Activated naive CD8-positive, alpha-beta T cell treated with anti-CD3 and anti-CD28 coated beads, Interleukin-2, amount 50 U/mL, for 24 hours (primary cell): ENCODE measurements at regions not wholly inside any gene's neighbourhood (a gene's known extent, or its start where the extent isn't known, plus 50 kb on each side); places are given as distances from the start of the nearest gene placed in this dataset.
"Not testable (repeated sequence)": the region's sequence is repeated elsewhere in the genome, so short reads cannot be mapped to it uniquely, and the experiment has no call there.

Source experiments
- ATAC-seq: fragments of 150-1000 bp; cut with Tn5 transposase; one replicate; pipeline ENCODE4 v1.10.0; 2021
- DNase-seq: peaks from one replicate; pipeline ENCODE4 v3.0.0; 2021
- H3K27ac Mint-ChIP-seq: one replicate; pipeline ENCODE4 v1.8.0; 2021; ENCODE audit warnings: mild to moderate bottlenecking, mixed read lengths
- H3K27me3 Mint-ChIP-seq: one replicate; pipeline ENCODE4 v1.8.0; 2021; ENCODE audit warnings: mixed read lengths
- H3K36me3 Mint-ChIP-seq: one replicate; pipeline ENCODE4 v1.8.0; 2021; ENCODE audit warnings: low read depth, mixed read lengths
- H3K4me1 Mint-ChIP-seq: one replicate; pipeline ENCODE4 v1.8.0; 2021; ENCODE audit warnings: mixed read lengths
- H3K4me3 Mint-ChIP-seq: one replicate; pipeline ENCODE4 v1.8.0; 2021; ENCODE audit warnings: mild to moderate bottlenecking, moderate library complexity, mixed read lengths
- H3K9me3 Mint-ChIP-seq: one replicate; pipeline ENCODE4 v1.8.0; 2021; ENCODE audit warnings: mixed read lengths

GRCh38 chr11:110850846-110851245 is 138.6 kb upstream of the ARHGAP20 start:
- no peaks in the 10 kb centered on the region for H3K9me3 Mint-ChIP-seq

GRCh38 chr11:110843053-110843452 is 130.8 kb upstream of the ARHGAP20 start:
- H3K27ac Mint-ChIP-seq, DNase-seq, ATAC-seq, H3K4me3 Mint-ChIP-seq, H3K36me3 Mint-ChIP-seq, H3K27me3 Mint-ChIP-seq, H3K4me1 Mint-ChIP-seq: not testable (repeated sequence)
- peaks cover 15% of the 10 kb centered on the region for H3K9me3 Mint-ChIP-seq

More at GRCh38 chr11:110850846-110851245, 138.6 kb upstream of the ARHGAP20 start:
- H3K4me3 Mint-ChIP-seq: no peak overlapping the region
- ATAC-seq: no peak
- H3K4me1 Mint-ChIP-seq: no peaks in the 10 kb centered on the region
- H3K27ac Mint-ChIP-seq: no peak overlapping the region
- H3K36me3 Mint-ChIP-seq: no peaks in the 10 kb centered on the region
- DNase-seq: no peak
- H3K27me3 Mint-ChIP-seq: no peaks in the 10 kb centered on the region

- peaks cover 20% of the 10 kb centered on the region for H3K9me3 Mint-ChIP-seq
- H3K4me3 Mint-ChIP-seq: no peak overlapping the region
- no peak for DNase-seq
- H3K4me1 Mint-ChIP-seq: peaks cover 8% of the 10 kb centered on the region
- H3K36me3 Mint-ChIP-seq: peaks cover 4% of the 10 kb centered on the region
- no peak for ATAC-seq
- H3K27ac Mint-ChIP-seq: no peak overlapping the region
- peaks cover 7% of the 10 kb centered on the region for H3K27me3 Mint-ChIP-seq
These were observed 126.6 kb upstream of the ARHGAP20 start for GRCh38 chr11:110838808-110839207.

GRCh38 chr11:110837603-110838002 is 125.4 kb upstream of the ARHGAP20 start:
- ATAC-seq (no peak), DNase-seq (no peak)
- H3K36me3 Mint-ChIP-seq: peaks cover 4% of the 10 kb centered on the region
- no peak overlapping the region for H3K4me3 Mint-ChIP-seq
- peaks cover 7% of the 10 kb centered on the region for H3K27me3 Mint-ChIP-seq
- H3K27ac Mint-ChIP-seq: no peak overlapping the region
- H3K9me3 Mint-ChIP-seq: peaks cover 18% of the 10 kb centered on the region
- peaks cover 19% of the 10 kb centered on the region for H3K4me1 Mint-ChIP-seq

- Mint-ChIP-seq H3K4me3 (no peak overlapping the region), H3K27me3 (peaks cover 9% of the 10 kb centered on the region), H3K27ac (no peak overlapping the region), H3K36me3 (peaks cover 4% of the 10 kb centered on the region), H3K4me1 (peaks cover 30% of the 10 kb centered on the region), H3K9me3 (peaks cover 14% of the 10 kb centered on the region)
- no peak for ATAC-seq
- DNase-seq: no peak
These were observed 122.9 kb upstream of the ARHGAP20 start for GRCh38 chr11:110835106-110835505.

GRCh38 chr11:110833033-110833484 is 120.8 kb upstream of the ARHGAP20 start:
- no peaks in the 10 kb centered on the region for H3K36me3 Mint-ChIP-seq
- DNase-seq (no peak), ATAC-seq (peak; percentile 87)
- H3K4me1 Mint-ChIP-seq: peaks cover 30% of the 10 kb centered on the region
- no peak overlapping the region for H3K4me3 Mint-ChIP-seq
- H3K27me3 Mint-ChIP-seq: peaks cover 5% of the 10 kb centered on the region
- peaks cover 9% of the 10 kb centered on the region for H3K9me3 Mint-ChIP-seq
- H3K27ac Mint-ChIP-seq: peak overlapping the region; percentile 89

GRCh38 chr11:110832539-110832938 is 120.3 kb upstream of the ARHGAP20 start:
- H3K36me3 Mint-ChIP-seq: no peaks in the 10 kb centered on the region
- DNase-seq (no peak), ATAC-seq (peak; percentile 27)
- H3K27me3 Mint-ChIP-seq: peaks cover 5% of the 10 kb centered on the region
- H3K4me3 Mint-ChIP-seq: peak overlapping the region; percentile 5
- peak overlapping the region; percentile 89 for H3K27ac Mint-ChIP-seq
- H3K4me1 Mint-ChIP-seq: peaks cover 30% of the 10 kb centered on the region
- peaks cover 9% of the 10 kb centered on the region for H3K9me3 Mint-ChIP-seq

GRCh38 chr11:110832080-110832479 is 119.8 kb upstream of the ARHGAP20 start:
- DNase-seq: no peak
- peaks cover 30% of the 10 kb centered on the region for H3K4me1 Mint-ChIP-seq
- peak overlapping the region; percentile 89 for H3K27ac Mint-ChIP-seq
- H3K36me3 Mint-ChIP-seq: no peaks in the 10 kb centered on the region
- peaks cover 5% of the 10 kb centered on the region for H3K27me3 Mint-ChIP-seq
- no peak for ATAC-seq
- H3K9me3 Mint-ChIP-seq: peaks cover 9% of the 10 kb centered on the region
- no peak overlapping the region for H3K4me3 Mint-ChIP-seq

- Mint-ChIP-seq H3K27me3 (peaks cover 5% of the 10 kb centered on the region), H3K4me1 (peaks cover 25% of the 10 kb centered on the region), H3K4me3 (no peak overlapping the region), H3K9me3 (peaks cover 9% of the 10 kb centered on the region), H3K36me3 (no peaks in the 10 kb centered on the region), H3K27ac (no peak overlapping the region)
- no peak for ATAC-seq
- no peak for DNase-seq
These were observed 118.5 kb upstream of the ARHGAP20 start for GRCh38 chr11:110830747-110831146.

- Mint-ChIP-seq H3K4me3 (no peak overlapping the region), H3K27me3 (peaks cover 5% of the 10 kb centered on the region), H3K27ac (no peak overlapping the region), H3K4me1 (peaks cover 23% of the 10 kb centered on the region), H3K9me3 (peaks cover 5% of the 10 kb centered on the region), H3K36me3 (no peaks in the 10 kb centered on the region)
- DNase-seq (no peak), ATAC-seq (no peak)
These were observed 118.1 kb upstream of the ARHGAP20 start for GRCh38 chr11:110830344-110830743.

- H3K9me3 Mint-ChIP-seq: no peaks in the 10 kb centered on the region
- DNase-seq: no peak
- H3K4me3 Mint-ChIP-seq: no peak overlapping the region
- H3K27ac Mint-ChIP-seq: no peak overlapping the region
- no peak for ATAC-seq
- H3K36me3 Mint-ChIP-seq: no peaks in the 10 kb centered on the region
- peaks cover 23% of the 10 kb centered on the region for H3K4me1 Mint-ChIP-seq
- H3K27me3 Mint-ChIP-seq: peaks cover 2% of the 10 kb centered on the region
These were observed 117.6 kb upstream of the ARHGAP20 start for GRCh38 chr11:110829873-110830272.

- Mint-ChIP-seq H3K4me1 (peaks cover 17% of the 10 kb centered on the region), H3K9me3 (no peaks in the 10 kb centered on the region), H3K27ac (no peak overlapping the region), H3K27me3 (peaks cover 5% of the 10 kb centered on the region), H3K36me3 (no peaks in the 10 kb centered on the region), H3K4me3 (no peak overlapping the region)
- ATAC-seq: no peak
- DNase-seq: no peak
These were observed 115.8 kb upstream of the ARHGAP20 start for GRCh38 chr11:110828086-110828485.

- Mint-ChIP-seq H3K9me3 (no peaks in the 10 kb centered on the region), H3K4me3 (no peak overlapping the region), H3K36me3 (no peaks in the 10 kb centered on the region), H3K27me3 (peaks cover 5% of the 10 kb centered on the region), H3K27ac (no peak overlapping the region), H3K4me1 (peaks cover 9% of the 10 kb centered on the region)
- ATAC-seq (no peak), DNase-seq (no peak)
These were observed 115.0 kb upstream of the ARHGAP20 start for GRCh38 chr11:110827276-110827675.

- Mint-ChIP-seq H3K4me1 (peaks cover 8% of the 10 kb centered on the region), H3K27ac (no peak overlapping the region), H3K27me3 (peaks cover 6% of the 10 kb centered on the region), H3K36me3 (no peaks in the 10 kb centered on the region), H3K9me3 (no peaks in the 10 kb centered on the region), H3K4me3 (no peak overlapping the region)
- DNase-seq (no peak), ATAC-seq (no peak)
These were observed 112.8 kb upstream of the ARHGAP20 start for GRCh38 chr11:110824912-110825620.

- H3K4me1 Mint-ChIP-seq: peaks cover 25% of the 10 kb centered on the region
- DNase-seq: no peak
- peak; percentile 92 for ATAC-seq
- peaks cover 8% of the 10 kb centered on the region for H3K27me3 Mint-ChIP-seq
- H3K4me3 Mint-ChIP-seq: no peak overlapping the region
- H3K9me3 Mint-ChIP-seq: peaks cover 15% of the 10 kb centered on the region
- peak overlapping the region; percentile 56 for H3K27ac Mint-ChIP-seq
- H3K36me3 Mint-ChIP-seq: peaks cover 3% of the 10 kb centered on the region
These were observed 105.9 kb upstream of the ARHGAP20 start for GRCh38 chr11:110818032-110818687.
